Endodermal cell (in vitro differentiated cells): ENCODE measurements at regions not wholly inside any gene's neighbourhood (a gene's known extent, or its start where the extent isn't known, plus 50 kb on each side); places are given as distances from the start of the nearest gene placed in this dataset.

ENCODE experiments used
- DNase-seq: peaks from one replicate; pipeline ENCODE4 v3.0.0-alpha.2; 2017
- H3K27ac ChIP-seq: 2 replicates; pipeline ENCODE4 v1.5.1; 2013; ENCODE audit warnings: mild to moderate bottlenecking, low read depth, low read length, moderate library complexity
- H3K27me3 ChIP-seq: 2 replicates; pipeline ENCODE4 v1.6.1; 2013; ENCODE audit warnings: mild to moderate bottlenecking, low read length, moderate library complexity; ENCODE audit not compliant: insufficient read depth, control insufficient read depth, poor library complexity, severe bottlenecking
- H3K36me3 ChIP-seq: 2 replicates; pipeline ENCODE4 v1.7.0; 2013; ENCODE audit warnings: mild to moderate bottlenecking, low read length, moderate library complexity; ENCODE audit not compliant: control insufficient read depth, insufficient read depth
- H3K4me1 ChIP-seq: one replicate; pipeline ENCODE4 v1.7.0; 2013; ENCODE audit warnings: low read length; ENCODE audit not compliant: control insufficient read depth, insufficient read depth
- H3K4me3 ChIP-seq: 2 replicates; pipeline ENCODE4 v1.5.1; 2013; ENCODE audit warnings: mild to moderate bottlenecking, low read length, moderate library complexity
- H3K9ac ChIP-seq: 2 replicates; pipeline ENCODE4 v1.6.1; 2013; ENCODE audit warnings: mild to moderate bottlenecking, low read length, moderate library complexity; ENCODE audit not compliant: poor library complexity, severe bottlenecking; ENCODE audit errors: extremely low read depth
- H3K9me3 ChIP-seq: 2 replicates; pipeline ENCODE4 v1.6.1; 2013; ENCODE audit warnings: mild to moderate bottlenecking, low read length, moderate library complexity; ENCODE audit not compliant: control insufficient read depth
- H3K27ac Mint-ChIP-seq: 2 replicates; pipeline ENCODE4 v1.8.0; 2020; ENCODE audit warnings: mixed read lengths
- H3K27me3 Mint-ChIP-seq: 2 replicates; pipeline ENCODE4 v1.8.0; 2021; ENCODE audit warnings: mild to moderate bottlenecking, mixed read lengths; ENCODE audit not compliant: insufficient read depth
- H3K36me3 Mint-ChIP-seq: 2 replicates; pipeline ENCODE4 v1.8.0; 2020; ENCODE audit warnings: low read depth, mixed read lengths
- H3K4me1 Mint-ChIP-seq: 2 replicates; pipeline ENCODE4 v1.8.0; 2020; ENCODE audit warnings: mixed read lengths
- H3K4me3 Mint-ChIP-seq: 2 replicates; pipeline ENCODE4 v1.8.0; 2020; ENCODE audit warnings: mild to moderate bottlenecking, moderate library complexity, mixed read lengths
- H3K9me3 Mint-ChIP-seq: 2 replicates; pipeline ENCODE4 v1.8.0; 2020; ENCODE audit warnings: mild to moderate bottlenecking, mixed read lengths
- CTCF ChIP-seq: fragments of 200-600 bp; sonication (generic); conservative IDR thresholded peaks from 2 replicates; pipeline ENCODE4 v1.5.0; 2021; ENCODE audit warnings: antibody characterized with exemption, mild to moderate bottlenecking
- WGBS, 2 experiments: methylation state at CpG; one replicate each; pipeline versions ENCODE4 v1.1.5 to v1.1.7; 2013; ENCODE audit warnings: missing lambda C conversion rate in 2 of 2, mixed read lengths in 1 of 2; ENCODE audit not compliant: insufficient coverage in 1 of 2, insufficient read length in 1 of 2; 5-methylcytosine and 5-hydroxymethylcytosine counted together

GRCh38 chr12:24697295-24697694, 251.6 kb downstream of the BCAT1 start:
- no peaks in the 10 kb centered on the region for H3K4me1 Mint-ChIP-seq
- Histone ChIP-seq H3K27ac (no peak overlapping the region), H3K36me3 (no peaks in the 10 kb centered on the region), H3K9me3 (peaks cover 7% of the 10 kb centered on the region), H3K4me3 (no peak overlapping the region), H3K27me3 (no peaks in the 10 kb centered on the region), H3K9ac (no peak overlapping the region), H3K4me1 (no peaks in the 10 kb centered on the region)
- H3K27ac Mint-ChIP-seq, result no peak overlapping the region
- no peaks in the 10 kb centered on the region for H3K27me3 Mint-ChIP-seq
- H3K4me3 Mint-ChIP-seq, result no peak overlapping the region
- H3K9me3 Mint-ChIP-seq, result peaks cover 15% of the 10 kb centered on the region
- 73 to 87% methylated on average over 2 of the region's 2 CpGs for WGBS, 2 experiments
- TF ChIP-seq CTCF, result peak; percentile 14
- DNase-seq, result no peak
- H3K36me3 Mint-ChIP-seq, result no peaks in the 10 kb centered on the region

- H3K27ac Mint-ChIP-seq, result no peak overlapping the region
- no peaks in the 10 kb centered on the region for H3K4me1 Mint-ChIP-seq
- no peak overlapping the region for H3K9ac ChIP-seq
- no peaks in the 10 kb centered on the region for H3K27me3 ChIP-seq
- H3K27ac ChIP-seq, result no peak overlapping the region
- no peaks in the 10 kb centered on the region for H3K4me1 ChIP-seq
- no peak for TF ChIP-seq CTCF
- no peak overlapping the region for H3K4me3 ChIP-seq
- 76 to 94% methylated on average over 6 of the region's 6 CpGs for WGBS, 2 experiments
- H3K9me3 Mint-ChIP-seq, result peaks cover 15% of the 10 kb centered on the region
- no peaks in the 10 kb centered on the region for H3K36me3 Mint-ChIP-seq
- DNase-seq, result no peak
- H3K27me3 Mint-ChIP-seq, result no peaks in the 10 kb centered on the region
- no peak overlapping the region for H3K4me3 Mint-ChIP-seq
- H3K36me3 ChIP-seq, result no peaks in the 10 kb centered on the region
- peaks cover 7% of the 10 kb centered on the region for H3K9me3 ChIP-seq
Observed at GRCh38 chr12:24696800-24697199, 252.1 kb downstream of the BCAT1 start.

- no peaks in the 10 kb centered on the region for H3K36me3 ChIP-seq
- H3K9me3 Mint-ChIP-seq, result peaks cover 8% of the 10 kb centered on the region
- no peak overlapping the region for H3K9ac ChIP-seq
- WGBS, 2 experiments, result 87 to 93% methylated on average over 2 to 3 of the region's 3 CpGs
- H3K9me3 ChIP-seq, result peaks cover 5% of the 10 kb centered on the region
- no peak overlapping the region for H3K4me3 Mint-ChIP-seq
- no peak for TF ChIP-seq CTCF
- no peaks in the 10 kb centered on the region for H3K27me3 ChIP-seq
- H3K27ac Mint-ChIP-seq, result no peak overlapping the region
- H3K36me3 Mint-ChIP-seq, result no peaks in the 10 kb centered on the region
- no peaks in the 10 kb centered on the region for H3K27me3 Mint-ChIP-seq
- H3K4me1 ChIP-seq, result no peaks in the 10 kb centered on the region
- H3K4me1 Mint-ChIP-seq, result peaks cover under 1% of the 10 kb centered on the region
- no peak overlapping the region for H3K27ac ChIP-seq
- no peak for DNase-seq
- no peak overlapping the region for H3K4me3 ChIP-seq
Observed at GRCh38 chr12:24695657-24696329, 253.1 kb downstream of the BCAT1 start.
